VCaP (cell line): ENCODE measurements at regions not wholly inside any gene's neighbourhood (a gene's known extent, or its start where the extent isn't known, plus 50 kb on each side); places are given as distances from the start of the nearest gene placed in this dataset.

Source experiments
- H3K27ac ChIP-seq: fragments of 450-650 bp; 2 replicates; pipeline ENCODE4 v1.5.1; 2017
- TF ChIP-seq, protein P1 (sequence below): fragments of 450-650 bp; conservative IDR thresholded peaks from 2 replicates; pipeline ENCODE4 v1.5.1; 2017; ENCODE audit warnings: mild to moderate bottlenecking, moderate library complexity

DNA sequence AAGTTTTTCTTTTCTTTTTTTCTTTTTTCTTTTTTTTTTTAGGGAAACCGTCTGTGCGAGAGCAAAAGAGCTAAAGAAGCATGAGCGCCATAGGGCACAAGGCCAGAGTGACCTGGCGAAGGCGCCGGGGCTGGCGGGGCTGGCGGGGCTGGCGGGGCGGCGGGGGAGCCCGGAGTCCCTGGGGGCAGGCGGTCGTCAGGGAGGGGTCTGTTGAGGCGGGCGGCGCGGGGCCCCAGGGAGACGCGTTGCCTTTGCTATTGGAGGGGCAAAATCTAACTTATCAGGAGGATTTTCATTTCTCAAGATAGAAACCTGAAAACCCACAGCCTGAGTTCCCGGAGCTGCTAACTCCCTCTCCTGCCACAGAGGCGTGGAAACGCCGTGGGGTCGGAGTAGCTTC, 135.6 kb upstream of the SMAD1 start:
- TF ChIP-seq, protein P1, sequence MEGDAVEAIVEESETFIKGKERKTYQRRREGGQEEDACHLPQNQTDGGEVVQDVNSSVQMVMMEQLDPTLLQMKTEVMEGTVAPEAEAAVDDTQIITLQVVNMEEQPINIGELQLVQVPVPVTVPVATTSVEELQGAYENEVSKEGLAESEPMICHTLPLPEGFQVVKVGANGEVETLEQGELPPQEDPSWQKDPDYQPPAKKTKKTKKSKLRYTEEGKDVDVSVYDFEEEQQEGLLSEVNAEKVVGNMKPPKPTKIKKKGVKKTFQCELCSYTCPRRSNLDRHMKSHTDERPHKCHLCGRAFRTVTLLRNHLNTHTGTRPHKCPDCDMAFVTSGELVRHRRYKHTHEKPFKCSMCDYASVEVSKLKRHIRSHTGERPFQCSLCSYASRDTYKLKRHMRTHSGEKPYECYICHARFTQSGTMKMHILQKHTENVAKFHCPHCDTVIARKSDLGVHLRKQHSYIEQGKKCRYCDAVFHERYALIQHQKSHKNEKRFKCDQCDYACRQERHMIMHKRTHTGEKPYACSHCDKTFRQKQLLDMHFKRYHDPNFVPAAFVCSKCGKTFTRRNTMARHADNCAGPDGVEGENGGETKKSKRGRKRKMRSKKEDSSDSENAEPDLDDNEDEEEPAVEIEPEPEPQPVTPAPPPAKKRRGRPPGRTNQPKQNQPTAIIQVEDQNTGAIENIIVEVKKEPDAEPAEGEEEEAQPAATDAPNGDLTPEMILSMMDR = no peak
- no peak overlapping the region for H3K27ac ChIP-seq

- H3K27ac ChIP-seq = no peak overlapping the region
- TF ChIP-seq, protein P1 = no peak
Observed at GRCh38 chr4:145345401-145345800, 136.3 kb upstream of the SMAD1 start.

- no peak overlapping the region for H3K27ac ChIP-seq
- TF ChIP-seq, protein P1 = no peak
Observed at GRCh38 chr4:145341381-145341780, 140.3 kb upstream of the SMAD1 start.

GRCh38 chr4:145340071-145340675, 141.5 kb upstream of the SMAD1 start:
- TF ChIP-seq, protein P1 = no peak
- no peak overlapping the region for H3K27ac ChIP-seq

DNA sequence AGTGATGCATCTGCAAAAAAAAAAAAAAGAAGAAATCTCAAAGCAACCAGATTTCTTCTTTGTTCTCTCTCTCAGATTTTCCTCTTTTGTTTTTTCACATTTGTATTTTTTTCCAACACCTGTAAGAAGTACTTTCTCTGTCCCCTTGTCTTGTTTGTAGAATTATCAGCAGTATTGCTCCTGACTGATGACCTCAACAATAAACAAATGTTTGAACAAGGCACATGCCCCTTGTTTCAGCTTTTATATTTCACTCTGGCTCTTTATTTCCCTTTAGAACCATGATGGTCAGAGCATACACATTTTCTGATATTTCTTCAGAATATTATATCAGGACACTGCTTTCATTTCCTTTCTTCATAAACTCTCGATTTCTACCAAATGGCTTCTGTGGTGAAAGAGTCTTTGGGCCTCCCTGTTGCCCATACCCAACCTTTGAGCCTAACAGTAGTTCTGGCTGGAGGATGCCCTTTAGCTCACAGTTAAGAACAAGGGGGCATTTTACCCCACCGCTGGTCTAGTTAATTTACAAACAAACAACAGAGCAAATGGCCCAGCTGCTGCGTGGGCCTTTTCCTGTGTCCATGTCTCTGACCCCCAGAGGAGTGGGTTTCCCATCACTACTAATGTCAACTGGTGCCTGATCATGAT, 142.5 kb upstream of the SMAD1 start:
- TF ChIP-seq, protein P1 = no peak

GRCh38 chr4:145338568-145338967, 143.1 kb upstream of the SMAD1 start:
- no peak overlapping the region for H3K27ac ChIP-seq

More for the DNA sequence above, 142.5 kb upstream of the SMAD1 start:
- no peak overlapping the region for H3K27ac ChIP-seq

DNA sequence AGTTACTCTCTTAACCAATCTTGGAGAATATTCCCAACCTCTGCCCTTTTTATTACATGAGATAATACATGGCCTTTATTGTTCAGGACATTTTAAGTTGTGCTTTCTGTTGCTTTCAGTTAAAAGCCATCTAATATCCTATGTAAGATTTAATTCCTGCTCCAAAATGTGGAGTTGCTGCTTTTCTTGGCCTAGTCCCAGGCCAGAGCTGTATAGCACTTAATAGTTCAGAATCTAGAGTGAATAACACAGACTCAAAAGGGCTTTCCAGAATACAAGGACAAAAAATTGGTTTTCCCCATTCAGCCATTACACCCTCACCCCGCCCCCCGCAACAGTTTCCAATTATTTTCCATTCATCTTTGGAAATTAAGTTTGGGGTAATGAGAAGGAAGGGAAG, 144.3 kb upstream of the SMAD1 start:
- H3K27ac ChIP-seq = no peak overlapping the region
- TF ChIP-seq, protein P1 = no peak

More at GRCh38 chr4:145338568-145338967, 143.1 kb upstream of the SMAD1 start:
- TF ChIP-seq, protein P1 = no peak
